Ovary (tissue), 3 donors: ENCODE measurements at regions not wholly inside any gene's neighbourhood (a gene's known extent, or its start where the extent isn't known, plus 50 kb on each side); places are given as distances from the start of the nearest gene placed in this dataset.

ENCODE experiments used
- EP300 ChIP-seq: sonication (generic); formaldehyde crosslinking; IDR thresholded peaks from one replicate; pipeline ENCODE4 v1.6.1; 2017; ENCODE audit warnings: antibody characterized with exemption
- TF ChIP-seq, protein P1 (sequence below), 3 donors: fragments of 450-650 bp in 2 of 3; fragments of 200-600 bp in 1 of 3; IDR thresholded peaks; one replicate each; pipeline versions ENCODE4 v1.5.1 to v1.8.0; 2016 to 2022; ENCODE audit warnings: antibody characterized with exemption in 3 of 3, mild to moderate bottlenecking in 1 of 3
- donor health status: DM: no; HTN: no; CAD: no.

- TF ChIP-seq, protein P1, sequence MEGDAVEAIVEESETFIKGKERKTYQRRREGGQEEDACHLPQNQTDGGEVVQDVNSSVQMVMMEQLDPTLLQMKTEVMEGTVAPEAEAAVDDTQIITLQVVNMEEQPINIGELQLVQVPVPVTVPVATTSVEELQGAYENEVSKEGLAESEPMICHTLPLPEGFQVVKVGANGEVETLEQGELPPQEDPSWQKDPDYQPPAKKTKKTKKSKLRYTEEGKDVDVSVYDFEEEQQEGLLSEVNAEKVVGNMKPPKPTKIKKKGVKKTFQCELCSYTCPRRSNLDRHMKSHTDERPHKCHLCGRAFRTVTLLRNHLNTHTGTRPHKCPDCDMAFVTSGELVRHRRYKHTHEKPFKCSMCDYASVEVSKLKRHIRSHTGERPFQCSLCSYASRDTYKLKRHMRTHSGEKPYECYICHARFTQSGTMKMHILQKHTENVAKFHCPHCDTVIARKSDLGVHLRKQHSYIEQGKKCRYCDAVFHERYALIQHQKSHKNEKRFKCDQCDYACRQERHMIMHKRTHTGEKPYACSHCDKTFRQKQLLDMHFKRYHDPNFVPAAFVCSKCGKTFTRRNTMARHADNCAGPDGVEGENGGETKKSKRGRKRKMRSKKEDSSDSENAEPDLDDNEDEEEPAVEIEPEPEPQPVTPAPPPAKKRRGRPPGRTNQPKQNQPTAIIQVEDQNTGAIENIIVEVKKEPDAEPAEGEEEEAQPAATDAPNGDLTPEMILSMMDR (IDR thresholded peaks at IDR 0.05), result no peak
- TF ChIP-seq EP300, result no peak
Measured at GRCh38 chr3:72563690-72564370, 284.4 kb downstream of the SHQ1 start.
